Trophoblast cell (in vitro differentiated cells and primary cell): ENCODE measurements at regions not wholly inside any gene's neighbourhood (a gene's known extent, or its start where the extent isn't known, plus 50 kb on each side); places are given as distances from the start of the nearest gene placed in this dataset.

ENCODE experiments used
- DNase-seq, 2 donors: peaks; one replicate each; pipeline ENCODE4 v3.0.0-alpha.2; 2016
- H2AFZ ChIP-seq: 2 replicates; pipeline ENCODE4 v1.6.1; 2013; ENCODE audit warnings: low read length, moderate library complexity, mild to moderate bottlenecking; ENCODE audit not compliant: insufficient read depth, poor library complexity
- H2AK5ac ChIP-seq: 2 replicates; pipeline ENCODE4 v1.6.1; 2013; ENCODE audit warnings: mild to moderate bottlenecking, low read length
- H2BK120ac ChIP-seq: 2 replicates; pipeline ENCODE4 v1.6.1; 2013; ENCODE audit warnings: low read length, mild to moderate bottlenecking, moderate library complexity; ENCODE audit not compliant: insufficient read depth, poor library complexity
- H2BK12ac ChIP-seq: 2 replicates; pipeline ENCODE4 v1.6.1; 2013; ENCODE audit warnings: mild to moderate bottlenecking, low read length, moderate library complexity
- H2BK5ac ChIP-seq: 2 replicates; pipeline ENCODE4 v1.6.1; 2013; ENCODE audit warnings: low read length, low read depth, moderate library complexity, mild to moderate bottlenecking; ENCODE audit not compliant: poor library complexity
- H3K14ac ChIP-seq: 2 replicates; pipeline ENCODE4 v1.6.1; 2013; ENCODE audit warnings: mild to moderate bottlenecking, low read length
- H3K18ac ChIP-seq: 2 replicates; pipeline ENCODE4 v1.6.1; 2013; ENCODE audit warnings: mild to moderate bottlenecking, low read length
- H3K23ac ChIP-seq: 2 replicates; pipeline ENCODE4 v1.6.1; 2013; ENCODE audit warnings: low read length
- H3K27ac ChIP-seq: 2 replicates; pipeline ENCODE4 v1.5.1; 2013; ENCODE audit warnings: low read depth, mild to moderate bottlenecking, inconsistent platforms, low read length, moderate library complexity
- H3K27me3 ChIP-seq: 2 replicates; pipeline ENCODE4 v1.6.1; 2013; ENCODE audit warnings: inconsistent platforms, mild to moderate bottlenecking, low read length, moderate library complexity; ENCODE audit not compliant: insufficient read depth
- H3K36me3 ChIP-seq, 2 experiments: 1 replicate in 1 of 2; 2 replicates in 1 of 2; pipeline ENCODE4 v1.6.1; 2013; ENCODE audit warnings: low read length in 2 of 2, mild to moderate bottlenecking in 2 of 2, moderate library complexity in 1 of 2; ENCODE audit not compliant: insufficient read depth in 2 of 2, control insufficient read depth in 1 of 2
- H3K4ac ChIP-seq: 2 replicates; pipeline ENCODE4 v1.6.1; 2013; ENCODE audit warnings: low read depth, mild to moderate bottlenecking, low read length, moderate library complexity
- H3K4me1 ChIP-seq, 2 experiments: 1 replicate in 1 of 2; 2 replicates in 1 of 2; pipeline ENCODE4 v1.6.1; 2013; ENCODE audit warnings: low read length in 2 of 2, mild to moderate bottlenecking in 2 of 2, moderate library complexity in 1 of 2; ENCODE audit not compliant: insufficient read depth in 2 of 2, control insufficient read depth in 1 of 2
- H3K4me2 ChIP-seq: 2 replicates; pipeline ENCODE4 v1.6.1; 2013; ENCODE audit warnings: inconsistent platforms, mild to moderate bottlenecking, low read length, moderate library complexity
- H3K4me3 ChIP-seq: 2 replicates; pipeline ENCODE4 v1.5.1; 2013; ENCODE audit warnings: mild to moderate bottlenecking, low read depth, low read length, inconsistent platforms
- H3K79me1 ChIP-seq: one replicate; pipeline ENCODE4 v1.6.1; 2013; ENCODE audit warnings: low read length
- H3K79me2 ChIP-seq: 2 replicates; pipeline ENCODE4 v1.6.1; 2013; ENCODE audit warnings: low read length, mild to moderate bottlenecking; ENCODE audit not compliant: control insufficient read depth, insufficient read depth, poor library complexity
- H3K9ac ChIP-seq: 2 replicates; pipeline ENCODE4 v1.6.1; 2013; ENCODE audit warnings: mild to moderate bottlenecking, low read length
- H3K9me3 ChIP-seq: 2 replicates; pipeline ENCODE4 v1.6.1; 2013; ENCODE audit warnings: low read depth, mild to moderate bottlenecking, control low read depth, inconsistent platforms, low read length; ENCODE audit not compliant: insufficient read depth
- H4K12ac ChIP-seq: 2 replicates; pipeline ENCODE4 v1.6.1; 2013; ENCODE audit warnings: low read depth, mild to moderate bottlenecking, low read length, moderate library complexity
- H4K8ac ChIP-seq: 2 replicates; pipeline ENCODE4 v1.6.1; 2013; ENCODE audit warnings: low read depth, mild to moderate bottlenecking, low read length, moderate library complexity
- H4K91ac ChIP-seq: one replicate; pipeline ENCODE4 v1.6.1; 2013; ENCODE audit warnings: low read depth, mild to moderate bottlenecking, low read length, moderate library complexity
- WGBS: extraction: QIAGEN DNeasy Blood & Tissue Kit; methylation state at CpG from one replicate; pipeline ENCODE4 v1.1.7; 2013; ENCODE audit warnings: missing lambda C conversion rate; ENCODE audit not compliant: insufficient read length, insufficient coverage; ENCODE audit errors: extremely low coverage; 5-methylcytosine and 5-hydroxymethylcytosine counted together

DNA sequence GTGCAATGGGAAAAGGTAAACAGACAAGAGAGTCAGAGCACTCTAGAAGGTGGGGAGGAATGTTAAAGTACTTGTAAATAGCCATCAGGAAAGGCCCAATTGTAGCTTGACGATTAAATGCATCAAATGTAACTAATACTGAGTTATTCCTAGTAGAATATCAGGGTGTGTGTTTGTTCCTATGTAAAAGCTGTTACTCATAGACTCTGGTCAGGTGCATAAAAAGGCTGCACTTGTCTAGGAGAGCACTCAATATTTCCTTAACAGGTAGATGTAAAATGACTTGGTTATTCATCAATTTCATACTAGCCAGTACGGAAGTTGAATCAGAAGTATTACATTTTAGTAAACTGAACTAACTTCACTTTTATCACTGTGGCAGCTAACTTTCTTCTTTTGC lies 179.7 kb upstream of the AGR3 start:
- H3K9ac ChIP-seq, result no peak overlapping the region
- no peaks in the 10 kb centered on the region for H3K9me3 ChIP-seq
- no peak overlapping the region for H2BK120ac ChIP-seq
- H3K4me3 ChIP-seq, result no peak overlapping the region
- no peaks in the 10 kb centered on the region for H3K27me3 ChIP-seq
- no peak overlapping the region for H3K18ac ChIP-seq
- H2AK5ac ChIP-seq, result no peak overlapping the region
- no peak overlapping the region for H4K8ac ChIP-seq
- H3K23ac ChIP-seq, result no peak overlapping the region
- H4K91ac ChIP-seq, result no peak overlapping the region
- H3K79me2 ChIP-seq, result peaks cover 2% of the 10 kb centered on the region
- H3K14ac ChIP-seq, result no peak overlapping the region
- no peak overlapping the region for H2BK12ac ChIP-seq
- no peak overlapping the region for H2BK5ac ChIP-seq
- no peak for DNase-seq
- H3K36me3 ChIP-seq, result no peaks in the 10 kb centered on the region
- WGBS, result no CpG with 5 or more reads among the region's 2 CpGs
- H3K79me1 ChIP-seq, result peaks cover 2% of the 10 kb centered on the region
- H3K4me2 ChIP-seq, result no peak overlapping the region
- no peak overlapping the region for H3K4ac ChIP-seq
- H4K12ac ChIP-seq, result no peak overlapping the region
- no peaks in the 10 kb centered on the region for H3K4me1 ChIP-seq
- no peak overlapping the region for H2AFZ ChIP-seq
- no peak overlapping the region for H3K27ac ChIP-seq

- no peak for DNase-seq
- H3K4ac ChIP-seq, result no peak overlapping the region
- H3K79me1 ChIP-seq, result no peaks in the 10 kb centered on the region
- WGBS, result no CpG with 5 or more reads among the region's 5 CpGs
- H3K18ac ChIP-seq, result no peak overlapping the region
- no peaks in the 10 kb centered on the region for H3K79me2 ChIP-seq
- H2BK5ac ChIP-seq, result no peak overlapping the region
- H3K9me3 ChIP-seq, result no peaks in the 10 kb centered on the region
- no peak overlapping the region for H3K14ac ChIP-seq
- no peak overlapping the region for H3K27ac ChIP-seq
- no peaks in the 10 kb centered on the region for H3K27me3 ChIP-seq
- no peak overlapping the region for H2AFZ ChIP-seq
- H2BK120ac ChIP-seq, result no peak overlapping the region
- H4K12ac ChIP-seq, result no peak overlapping the region
- no peak overlapping the region for H4K91ac ChIP-seq
- H3K4me2 ChIP-seq, result no peak overlapping the region
- H3K9ac ChIP-seq, result no peak overlapping the region
- H2BK12ac ChIP-seq, result no peak overlapping the region
- no peaks in the 10 kb centered on the region for H3K36me3 ChIP-seq
- H3K23ac ChIP-seq, result no peak overlapping the region
- no peak overlapping the region for H2AK5ac ChIP-seq
- no peak overlapping the region for H4K8ac ChIP-seq
- H3K4me1 ChIP-seq, result no peaks in the 10 kb centered on the region
- H3K4me3 ChIP-seq, result no peak overlapping the region
These were observed 180.6 kb upstream of the AGR3 start for GRCh38 chr7:17062151-17063044.

DNA sequence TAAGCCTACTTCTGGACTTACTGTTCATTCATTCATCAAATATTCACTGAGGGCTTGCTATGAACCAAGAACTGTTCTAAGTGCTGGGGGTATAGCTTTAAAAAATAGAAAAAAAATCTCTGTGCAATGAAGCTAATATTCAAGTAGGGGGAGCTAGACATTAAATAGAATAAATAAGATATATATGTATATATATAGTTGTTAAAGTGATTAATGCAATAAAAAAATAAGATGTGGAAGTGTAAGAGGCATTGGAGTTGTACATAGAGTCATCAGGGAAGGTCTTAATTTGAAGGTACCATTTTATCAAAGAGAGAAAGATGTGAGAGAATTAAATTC lies 181.2 kb upstream of the AGR3 start:
- Histone ChIP-seq H2BK120ac (no peak overlapping the region), H4K8ac (no peak overlapping the region), H3K4me1 (no peaks in the 10 kb centered on the region), H3K4ac (no peak overlapping the region), H3K36me3 (no peaks in the 10 kb centered on the region), H3K14ac (no peak overlapping the region), H3K9me3 (no peaks in the 10 kb centered on the region), H4K91ac (no peak overlapping the region), H3K79me2 (no peaks in the 10 kb centered on the region), H3K9ac (no peak overlapping the region), H2BK5ac (no peak overlapping the region), H3K27ac (no peak overlapping the region), H3K4me3 (no peak overlapping the region), H3K27me3 (no peaks in the 10 kb centered on the region), H4K12ac (no peak overlapping the region), H3K79me1 (no peaks in the 10 kb centered on the region), H3K18ac (no peak overlapping the region), H3K23ac (no peak overlapping the region), H2AK5ac (no peak overlapping the region), H2AFZ (no peak overlapping the region), H3K4me2 (no peak overlapping the region), H2BK12ac (no peak overlapping the region)
- no peak for DNase-seq

GRCh38 chr7:17067691-17068090 lies 185.9 kb upstream of the AGR3 start:
- H3K4me3 ChIP-seq, result no peak overlapping the region
- no peaks in the 10 kb centered on the region for H3K27me3 ChIP-seq
- no peak overlapping the region for H3K18ac ChIP-seq
- H3K4me2 ChIP-seq, result no peak overlapping the region
- H3K4ac ChIP-seq, result no peak overlapping the region
- H2BK12ac ChIP-seq, result no peak overlapping the region
- no CpG with 5 or more reads among the region's 1 CpG for WGBS
- H4K91ac ChIP-seq, result no peak overlapping the region
- no peak overlapping the region for H3K14ac ChIP-seq
- no peak overlapping the region for H4K8ac ChIP-seq
- no peak overlapping the region for H3K23ac ChIP-seq
- no peak overlapping the region for H2BK5ac ChIP-seq
- H3K79me2 ChIP-seq, result no peaks in the 10 kb centered on the region
- DNase-seq, result no peak
- H2AK5ac ChIP-seq, result no peak overlapping the region
- H2BK120ac ChIP-seq, result no peak overlapping the region
- no peak overlapping the region for H4K12ac ChIP-seq
- no peak overlapping the region for H3K27ac ChIP-seq
- no peak overlapping the region for H3K9ac ChIP-seq
- H3K79me1 ChIP-seq, result no peaks in the 10 kb centered on the region
- H3K36me3 ChIP-seq, result no peaks in the 10 kb centered on the region
- H3K4me1 ChIP-seq, result no peaks in the 10 kb centered on the region
- H2AFZ ChIP-seq, result no peak overlapping the region
- H3K9me3 ChIP-seq, result no peaks in the 10 kb centered on the region
